ENCODE measurements at regions not wholly inside any gene's neighbourhood (a gene's known extent, or its start where the extent isn't known, plus 50 kb on each side); places are given as distances from the start of the nearest gene placed in this dataset.
"Not testable (repeated sequence)": the region's sequence is repeated elsewhere in the genome, so short reads cannot be mapped to it uniquely, and the experiment has no call there.

DNA sequence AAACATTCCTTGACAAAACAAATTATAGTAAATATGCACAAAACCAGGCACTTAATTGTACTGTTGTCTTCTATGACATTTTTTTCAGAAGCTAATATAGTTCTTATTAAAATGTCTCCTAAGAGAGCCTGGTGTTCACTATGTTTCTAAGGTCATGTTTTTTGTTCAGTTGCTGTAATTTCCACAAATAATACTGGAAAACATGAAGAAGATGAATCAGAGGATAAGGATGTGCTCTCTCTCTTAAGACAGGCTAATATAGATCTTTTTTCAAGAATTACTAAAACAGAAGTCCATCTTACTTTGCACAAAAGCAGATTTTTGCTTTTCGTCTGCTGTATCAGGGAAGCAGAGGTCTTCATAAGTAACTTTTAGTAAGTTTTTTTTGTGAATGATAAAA lies 823.0 kb upstream of the NECTIN3 start:
- DNase-seq, result no peak

DNA sequence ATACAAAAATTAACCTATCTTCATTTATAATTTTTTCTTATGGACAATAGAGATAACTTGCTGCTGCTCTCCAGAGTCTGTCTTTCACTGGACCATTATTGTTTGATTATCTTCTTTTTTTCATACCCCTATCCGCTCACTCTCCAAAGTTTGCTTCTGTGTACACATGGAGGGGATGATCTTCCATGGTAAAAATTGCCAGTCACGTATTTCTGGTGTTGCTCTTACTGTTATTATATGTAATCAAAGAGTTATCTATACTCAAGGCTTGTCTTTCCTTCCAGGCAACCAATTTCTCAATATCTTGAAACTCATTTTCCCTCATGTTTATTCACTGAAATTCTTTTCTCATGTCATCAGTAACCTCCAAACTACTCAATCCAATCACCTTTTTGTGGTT lies 817.8 kb upstream of the NECTIN3 start:
- no peak for DNase-seq

DNA sequence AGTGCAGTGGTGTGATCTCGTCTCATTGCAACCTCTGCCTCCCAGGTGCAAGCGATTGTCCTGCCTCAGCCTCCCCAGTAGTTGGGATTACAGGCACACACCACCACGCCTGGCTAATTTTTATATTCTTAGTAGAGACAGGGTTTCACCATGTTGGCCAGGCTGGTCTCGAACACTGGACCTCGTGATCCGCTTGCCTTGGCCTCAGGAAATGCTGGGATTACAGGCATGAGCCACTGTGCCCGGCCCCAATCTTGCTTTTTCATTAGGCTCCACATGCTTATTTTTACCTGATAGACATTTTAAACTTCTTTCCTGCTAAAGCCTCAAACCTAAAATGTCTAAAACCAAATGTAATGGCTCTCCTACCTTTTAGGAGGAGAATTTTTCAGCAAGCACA lies 817.0 kb upstream of the NECTIN3 start:
- DNase-seq, result no peak

DNA sequence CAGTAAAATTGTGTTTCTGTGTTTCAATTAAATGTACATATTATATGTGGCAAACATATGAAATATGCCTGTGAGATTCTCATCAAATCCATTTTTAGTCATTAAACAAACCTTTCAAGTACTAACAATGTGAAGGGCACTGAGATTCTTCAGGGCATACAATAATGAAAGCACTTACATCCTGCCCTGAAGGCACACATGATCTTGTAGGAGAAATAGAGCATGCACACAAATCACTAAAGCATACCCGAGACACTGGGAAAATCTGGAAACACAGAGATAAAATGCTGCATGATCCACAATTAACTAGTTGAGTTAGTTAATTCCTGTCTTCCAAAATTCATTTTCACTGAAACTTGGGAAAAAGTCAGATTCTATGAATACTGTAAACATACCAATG lies 810.5 kb upstream of the NECTIN3 start:
- DNase-seq, result peak; percentile 42

DNA sequence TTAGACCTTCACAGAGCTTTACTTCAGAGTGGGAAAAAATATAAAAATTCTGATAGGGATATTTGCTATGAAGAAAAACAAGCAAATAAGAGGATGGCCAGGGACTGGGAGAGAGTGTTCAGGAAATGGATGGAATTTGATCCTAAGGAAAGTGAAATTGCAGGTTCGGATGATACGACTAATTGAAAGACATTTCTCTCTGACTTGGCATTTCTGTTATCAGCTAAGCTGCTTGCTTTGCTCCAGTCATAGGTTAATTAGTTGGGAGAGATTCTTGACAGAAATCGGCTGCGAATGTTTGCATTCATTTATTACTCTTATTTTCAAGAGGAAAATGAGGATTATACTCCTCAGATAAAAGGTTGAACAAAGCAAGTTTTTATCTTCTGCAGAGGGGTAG lies 808.7 kb upstream of the NECTIN3 start:
- DNase-seq, result no peak

DNA sequence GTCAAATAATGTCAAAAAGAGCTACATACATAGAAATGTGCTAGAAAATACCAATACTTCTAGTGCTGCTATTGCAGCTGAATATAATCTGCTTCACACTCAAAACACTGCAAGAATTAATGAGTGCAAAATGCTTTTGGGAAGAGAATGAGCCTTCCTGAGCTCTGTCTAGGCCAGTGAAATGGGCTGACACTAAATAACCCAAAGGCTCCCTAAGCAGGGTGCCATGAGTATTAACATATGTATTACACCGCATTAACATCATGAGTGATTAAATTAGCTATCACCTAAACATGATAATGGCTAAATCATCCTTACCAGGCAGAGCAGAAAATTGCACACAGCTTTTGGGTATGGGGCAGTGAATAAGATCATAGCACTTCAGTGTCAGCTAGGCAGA lies 806.3 kb upstream of the NECTIN3 start:
- DNase-seq, result no peak

DNA sequence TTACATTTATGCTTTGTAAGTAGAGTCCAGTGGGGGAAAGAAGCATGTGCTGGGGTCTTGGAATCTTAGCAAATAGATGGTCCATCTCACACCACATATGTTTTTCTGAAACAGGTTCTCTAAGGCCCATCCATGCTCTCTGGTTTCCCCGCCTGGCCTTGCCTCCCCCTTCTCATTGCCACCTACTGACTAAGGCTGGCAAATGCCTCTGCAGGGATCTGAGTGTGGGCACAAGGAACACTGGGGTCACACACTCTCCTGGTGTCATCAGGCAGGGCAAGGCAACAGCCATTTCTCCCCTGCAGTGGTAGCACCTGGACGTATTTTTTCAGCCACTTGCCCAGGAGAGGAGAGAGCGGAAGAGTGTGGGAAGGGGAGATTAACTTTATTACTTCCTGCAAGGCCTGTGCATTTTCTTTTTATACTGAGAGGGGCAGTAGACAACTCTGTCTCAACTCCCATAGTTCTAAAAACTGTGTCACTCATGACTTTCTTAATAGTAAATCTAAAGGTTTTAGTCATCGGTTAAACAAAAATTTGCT lies 804.2 kb upstream of the NECTIN3 start:
- DNase-seq, result no peak

DNA sequence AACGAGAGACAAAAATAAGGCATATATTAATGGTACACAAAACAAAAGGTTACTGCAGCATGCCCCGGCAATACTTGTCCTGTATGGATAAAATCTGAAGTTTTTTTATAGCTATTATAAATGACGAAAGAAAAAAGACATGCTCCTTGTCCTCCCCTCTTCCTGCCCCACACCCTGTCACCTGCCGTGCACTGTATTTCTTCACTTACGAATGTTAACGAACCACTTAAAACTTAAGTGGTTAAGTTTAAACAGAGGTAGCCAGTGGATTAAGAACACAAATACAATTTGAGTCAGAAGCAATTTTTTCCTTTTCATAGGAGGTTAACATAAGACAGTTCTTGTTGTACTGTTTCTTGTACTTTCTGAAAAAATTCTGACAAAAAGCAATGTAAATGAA lies 799.1 kb upstream of the NECTIN3 start:
- DNase-seq, result no peak

DNA sequence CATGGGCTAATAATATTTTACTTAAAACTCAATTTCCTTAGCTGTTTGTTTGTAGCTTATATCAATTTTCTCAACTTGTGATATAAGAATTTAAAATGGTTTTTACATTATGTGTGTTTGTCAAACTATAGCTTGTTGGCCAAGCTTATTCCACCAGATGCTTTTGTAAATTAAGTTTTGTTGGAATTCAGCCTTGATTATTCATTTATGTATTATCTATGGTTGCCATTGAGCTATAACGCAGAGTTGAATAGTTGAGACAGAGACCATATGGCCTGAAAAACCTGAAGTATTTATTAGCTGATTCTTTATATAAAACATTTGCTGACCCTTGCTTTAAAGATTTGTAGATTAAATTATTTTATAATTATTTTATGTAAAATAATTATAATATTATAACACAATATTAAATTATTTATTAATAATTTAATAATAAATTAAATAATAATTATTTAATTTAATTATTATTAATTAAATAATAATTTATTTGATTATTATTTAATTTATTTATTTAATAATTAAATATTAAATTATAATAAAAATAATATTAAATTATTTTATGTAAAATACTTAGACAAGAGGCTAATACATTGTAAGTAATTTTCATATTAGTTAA lies 779.6 kb upstream of the NECTIN3 start:
- DNase-seq, result no peak

DNA sequence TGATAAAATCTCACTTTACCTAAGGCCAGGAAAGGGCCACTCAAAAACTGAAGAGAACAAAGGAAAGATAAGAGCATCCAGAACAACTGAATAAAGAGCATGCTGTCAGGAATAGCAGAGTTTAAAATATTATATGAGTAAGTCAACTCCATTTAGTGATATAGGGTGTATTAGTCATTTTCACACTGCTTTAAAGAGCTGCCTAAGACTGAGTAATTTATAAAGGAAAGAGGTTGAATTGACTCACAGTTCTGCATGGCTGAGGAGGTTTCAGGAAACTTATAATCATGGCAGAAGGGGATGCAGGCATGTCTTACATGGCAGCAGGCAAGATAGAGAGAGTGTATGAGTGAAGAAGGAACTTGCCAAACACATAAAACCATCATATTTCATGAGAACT lies 778.0 kb upstream of the NECTIN3 start:
- DNase-seq, result no peak

DNA sequence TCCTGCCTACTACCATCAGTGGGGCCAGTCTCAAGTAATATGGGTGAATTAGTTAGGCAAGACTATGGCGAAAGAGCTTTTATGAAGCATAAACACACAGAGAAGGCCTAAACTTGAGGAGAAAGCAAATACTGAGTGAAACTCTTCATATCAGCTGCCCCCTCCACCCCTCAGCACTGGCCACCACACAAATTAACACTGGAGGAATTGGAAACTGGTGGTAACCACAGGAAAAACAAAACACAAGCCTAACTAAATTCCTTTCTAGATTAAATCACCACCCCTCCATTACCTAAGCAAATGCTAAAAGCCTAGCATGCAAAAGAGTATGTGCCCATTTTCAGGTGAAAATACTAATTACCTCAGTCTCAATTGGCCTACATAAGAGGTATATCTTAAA lies 774.7 kb upstream of the NECTIN3 start:
- DNase-seq, result no peak

DNA sequence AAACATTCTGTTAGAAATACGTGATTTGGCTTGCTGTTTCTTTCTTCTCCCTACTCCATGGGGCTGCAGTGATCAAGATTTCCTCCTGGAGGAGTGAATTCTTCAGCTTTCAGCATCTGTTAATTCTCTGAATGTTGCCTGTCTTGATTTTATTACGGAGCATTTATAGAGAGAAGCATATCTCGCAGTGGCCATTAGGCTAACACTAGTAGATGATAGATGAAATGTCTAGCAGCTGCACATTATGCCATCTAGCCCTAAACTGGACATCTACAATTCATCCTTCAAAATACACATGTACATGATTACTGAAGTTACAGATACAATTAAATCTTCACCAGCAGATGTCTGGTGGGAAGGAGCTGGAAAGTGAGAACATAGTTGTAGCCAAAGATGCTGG lies 769.8 kb upstream of the NECTIN3 start:
- no peak for DNase-seq

DNA sequence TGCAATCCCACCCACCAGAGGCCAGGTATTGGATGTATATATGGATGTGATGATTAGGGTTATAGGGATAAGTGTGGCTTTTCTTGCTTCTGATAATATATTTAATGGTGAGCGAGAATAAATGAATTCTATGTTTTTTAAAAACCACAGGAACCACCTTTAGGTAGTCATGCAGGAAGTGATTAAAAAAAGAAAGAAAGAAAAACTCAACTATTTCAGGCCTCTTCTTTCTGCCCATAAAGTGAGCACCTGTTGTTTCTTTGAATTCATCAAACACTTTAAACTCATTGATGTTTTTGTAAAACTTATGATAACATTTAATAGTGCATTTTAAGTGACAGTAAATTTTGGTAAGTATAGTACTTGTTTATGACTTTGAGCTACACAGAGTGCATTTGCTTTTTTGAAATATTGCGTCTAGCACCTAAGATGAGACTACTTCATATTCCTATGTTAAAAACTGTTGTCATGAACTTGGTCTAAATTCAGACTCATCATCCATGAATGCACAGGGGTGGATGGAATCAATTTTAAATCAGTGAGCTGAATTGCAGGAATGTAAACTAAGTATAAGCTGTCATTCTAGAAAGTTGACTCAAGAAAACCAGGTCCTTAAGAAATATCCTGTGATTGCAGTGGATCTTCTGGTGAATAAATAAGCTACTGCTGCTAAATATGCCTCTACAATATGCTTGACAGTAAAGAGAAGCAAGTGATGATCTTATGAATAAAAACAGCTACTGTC lies 764.4 kb upstream of the NECTIN3 start:
- no peak for DNase-seq

DNA sequence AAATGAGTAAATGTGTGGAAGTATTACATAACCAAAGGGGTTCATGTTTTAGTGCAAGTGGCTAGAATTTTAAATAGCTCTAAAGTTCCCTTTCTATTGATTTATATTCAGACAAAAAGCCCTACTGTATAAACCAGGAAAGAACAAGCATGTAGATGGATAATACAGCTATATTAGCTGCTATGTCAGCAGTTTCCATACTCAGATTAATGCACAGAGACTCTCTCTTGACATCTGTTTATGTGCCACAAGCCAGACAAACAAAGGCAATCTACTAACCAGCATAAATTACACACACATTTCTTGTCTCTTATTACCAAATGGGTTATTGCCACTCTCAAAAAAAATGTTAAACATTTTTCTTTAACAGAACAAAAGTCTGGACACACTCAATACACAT lies 760.1 kb upstream of the NECTIN3 start:
- DNase-seq, result no peak

DNA sequence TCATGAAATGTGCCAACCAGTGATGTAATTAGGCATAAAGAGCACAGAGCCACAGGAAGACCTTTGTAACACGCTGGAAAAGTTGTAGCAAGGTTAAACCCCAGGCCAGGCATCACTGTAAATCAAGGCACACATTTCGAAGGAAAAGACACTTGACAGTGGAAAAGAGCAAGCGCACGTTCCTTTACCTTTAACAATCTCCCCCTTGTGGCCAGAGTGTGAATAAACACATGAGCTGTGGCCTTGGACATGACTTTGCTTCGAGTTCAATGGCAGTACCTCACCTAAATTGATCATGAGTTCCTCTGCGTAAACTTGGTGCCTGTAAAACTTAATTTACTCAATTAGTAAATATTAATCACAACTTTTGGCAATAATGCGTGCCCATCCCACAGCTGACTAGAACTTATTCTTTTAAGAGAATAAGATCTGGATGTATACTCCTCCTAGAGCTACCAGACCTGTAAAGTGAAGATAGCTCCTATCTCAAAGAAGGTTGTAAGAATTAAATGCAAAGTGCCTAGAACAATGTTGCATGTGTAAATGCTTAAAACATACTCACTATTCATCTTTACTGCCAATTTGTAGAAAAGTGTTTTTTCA lies 757.0 kb upstream of the NECTIN3 start:
- peak; percentile 80 for DNase-seq

DNA sequence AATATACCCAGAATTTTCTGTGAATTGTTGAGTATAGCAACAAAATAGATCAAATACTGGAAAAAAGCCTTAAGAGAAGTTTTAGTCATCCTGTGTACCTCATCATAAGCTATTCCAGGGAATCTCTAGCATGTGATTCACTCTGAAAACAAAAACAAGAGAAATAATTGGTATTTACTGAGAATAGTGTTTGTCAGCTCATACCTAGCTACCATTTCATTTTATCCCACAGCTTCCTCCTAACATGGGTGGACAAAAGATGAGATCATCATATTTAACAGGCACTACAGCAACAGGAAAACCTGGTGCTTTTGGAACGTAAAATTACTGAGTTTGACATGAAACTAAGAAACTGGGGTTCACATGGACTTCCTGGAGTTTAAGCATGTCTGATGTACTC lies 753.5 kb upstream of the NECTIN3 start:
- DNase-seq, result no peak

DNA sequence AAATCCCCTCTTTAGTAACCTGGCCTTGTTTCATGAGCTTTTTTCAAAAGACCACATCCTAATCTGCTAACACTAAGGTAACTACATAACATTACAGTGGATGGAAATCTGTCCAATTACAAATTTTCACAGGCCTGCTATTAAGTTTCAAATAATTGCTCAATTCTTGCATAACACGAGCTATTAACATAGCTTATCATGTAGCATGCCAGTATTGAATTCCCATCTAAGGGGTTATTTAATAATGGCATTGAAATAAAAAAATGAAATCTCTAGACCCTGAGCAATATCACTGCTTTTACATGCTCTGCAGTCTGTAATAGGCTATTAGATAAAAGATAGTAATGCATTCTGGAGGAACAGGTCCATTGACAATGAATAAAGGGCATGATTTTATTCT lies 748.3 kb upstream of the NECTIN3 start:
- no peak for DNase-seq

DNA sequence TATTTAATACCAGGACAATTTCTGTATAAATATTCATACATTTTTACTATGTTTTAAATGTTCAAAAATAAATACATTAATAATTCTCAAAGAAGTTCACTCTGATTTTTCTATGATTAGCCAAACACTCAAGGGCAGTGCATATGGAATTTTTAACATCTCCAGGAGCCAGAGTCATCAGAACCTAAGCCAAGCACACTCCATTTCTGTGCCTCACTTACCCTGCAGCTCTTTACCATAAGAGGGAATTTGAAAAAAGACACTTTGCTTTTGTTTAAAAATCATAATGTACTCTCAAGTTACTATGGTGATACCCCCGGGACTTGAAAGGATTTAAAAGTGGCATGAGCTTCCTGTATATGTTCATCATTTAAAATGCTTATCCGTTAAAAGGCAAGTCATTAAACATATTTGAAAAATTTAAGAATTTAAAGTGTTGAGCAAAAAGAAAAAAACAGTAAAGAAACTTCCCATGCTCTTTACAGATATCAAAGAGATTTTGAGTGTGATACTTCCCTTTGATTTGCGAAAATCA lies 747.4 kb upstream of the NECTIN3 start:
- DNase-seq, result no peak

DNA sequence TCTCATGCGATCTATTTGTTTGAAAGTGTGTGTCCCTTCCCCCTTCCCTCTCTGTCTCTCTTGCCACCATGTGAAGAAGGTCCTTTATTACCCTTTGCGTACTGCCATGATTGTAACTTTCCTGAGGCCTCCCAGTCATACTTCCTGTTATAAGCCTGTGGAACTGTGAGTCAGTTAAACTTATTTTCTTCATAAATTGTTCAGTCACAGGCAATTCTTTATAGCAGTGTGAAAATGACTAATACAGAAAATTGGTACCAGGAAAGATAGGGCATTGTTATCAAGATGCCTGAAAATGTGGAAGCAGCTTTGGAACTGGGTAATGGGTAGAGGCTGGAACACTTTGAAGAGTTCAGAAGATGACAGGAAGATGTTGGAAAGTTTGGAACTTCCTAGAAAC lies 743.7 kb upstream of the NECTIN3 start:
- DNase-seq, result no peak

DNA sequence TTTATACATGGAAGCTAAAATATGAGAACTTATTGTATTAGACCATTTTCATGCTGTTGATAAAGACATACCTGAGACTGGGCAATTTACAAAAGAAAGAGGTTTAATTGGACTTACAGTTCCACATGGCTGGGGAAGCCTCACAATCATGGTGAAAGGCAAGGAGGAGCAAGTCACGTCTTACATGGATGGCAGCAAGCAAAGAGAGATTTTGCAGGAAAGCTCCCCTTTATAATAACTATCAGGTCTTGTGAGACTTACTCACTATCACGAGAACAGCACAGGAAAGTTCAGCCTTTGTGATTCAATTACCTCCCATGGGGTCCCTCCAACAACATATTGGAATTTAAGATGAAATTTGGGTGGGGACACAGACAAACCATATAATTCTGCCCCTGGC lies 740.1 kb upstream of the NECTIN3 start:
- not testable (repeated sequence) for DNase-seq

DNA sequence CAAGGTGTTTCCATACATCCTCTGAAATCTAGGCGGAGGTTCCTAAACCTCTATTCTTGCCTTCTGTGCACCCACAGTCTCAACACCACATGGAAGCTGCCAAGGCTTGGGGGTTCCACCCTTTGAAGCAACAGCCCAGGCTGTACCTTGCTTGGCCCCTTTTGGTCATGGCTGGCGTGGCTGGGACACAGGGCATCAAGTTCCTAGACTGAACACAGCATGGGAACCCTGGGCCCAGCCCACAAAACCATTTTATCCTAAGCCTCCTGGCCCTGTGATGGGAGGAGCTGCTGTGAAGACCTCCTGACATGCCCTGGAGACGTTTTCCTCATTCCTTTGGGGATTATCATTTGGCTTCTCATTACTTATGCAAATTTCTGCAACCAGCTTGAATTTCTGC lies 739.0 kb upstream of the NECTIN3 start:
- DNase-seq, result no peak

DNA sequence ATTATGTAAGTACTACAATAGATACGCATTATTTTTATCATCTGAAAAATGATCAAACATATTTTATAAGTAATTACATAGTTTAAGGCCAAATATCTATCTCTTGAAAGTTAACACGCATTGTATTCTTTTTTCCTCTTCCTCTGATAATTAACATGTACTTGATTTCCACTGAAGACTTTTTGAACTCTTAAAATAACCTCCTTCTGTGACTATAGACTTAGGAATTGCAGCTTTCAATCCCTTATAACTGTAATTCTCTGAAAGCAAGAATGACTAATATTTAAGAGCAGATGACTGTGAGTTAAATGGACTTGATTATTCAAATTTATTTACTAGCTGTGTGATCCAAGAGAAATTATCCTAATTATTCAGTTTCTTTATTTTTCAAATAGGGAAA lies 730.6 kb upstream of the NECTIN3 start:
- DNase-seq, result no peak

DNA sequence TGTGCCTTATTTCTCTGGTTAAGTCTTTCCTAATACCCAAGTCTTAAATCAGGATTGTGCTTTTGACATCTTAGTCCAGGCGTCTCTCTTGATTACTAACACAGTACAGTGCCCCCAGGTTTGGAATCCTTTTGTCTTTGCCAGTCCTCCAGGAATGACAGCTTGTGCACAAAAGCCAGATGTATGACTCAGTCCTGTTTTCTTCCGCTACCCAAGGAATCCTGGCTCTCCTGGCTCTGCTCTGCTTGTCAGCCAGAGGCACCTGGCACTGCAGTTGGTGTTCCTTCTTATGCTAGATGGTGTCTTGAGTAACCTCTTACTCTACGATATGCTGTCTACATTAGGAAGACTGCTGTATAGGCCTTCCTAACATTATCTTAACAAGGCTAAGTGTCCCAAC lies 728.2 kb upstream of the NECTIN3 start:
- DNase-seq, result no peak

DNA sequence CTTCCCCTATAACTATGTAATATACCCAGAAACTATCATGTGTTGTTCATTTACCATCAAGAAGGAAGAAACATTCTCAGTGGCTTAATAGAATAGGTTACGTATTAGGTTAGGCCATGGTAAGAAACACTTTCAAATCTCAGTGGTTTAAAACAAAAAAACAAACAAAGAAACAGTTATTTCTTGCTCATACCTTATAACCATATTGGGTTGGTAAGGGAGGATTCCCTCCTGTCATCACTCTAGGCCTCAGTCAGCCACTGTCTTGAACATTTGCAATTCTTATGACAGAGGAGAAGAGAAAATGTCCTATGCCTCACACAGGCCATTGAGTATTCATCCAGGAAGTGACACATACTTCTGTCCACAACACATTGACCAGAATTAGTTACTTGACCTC lies 727.7 kb upstream of the NECTIN3 start:
- no peak for DNase-seq

Data from eye (tissue), 1 donor.